Breast epithelium (tissue), 3 donors: ENCODE measurements at regions not wholly inside any gene's neighbourhood (a gene's known extent, or its start where the extent isn't known, plus 50 kb on each side); places are given as distances from the start of the nearest gene placed in this dataset.

ENCODE experiments used
- CTCF ChIP-seq, 3 donors: fragments of 450-650 bp; IDR thresholded peaks; one replicate each; pipeline ENCODE4 v1.5.1; 2016 to 2017; ENCODE audit warnings: antibody characterized with exemption in 3 of 3, mild to moderate bottlenecking in 3 of 3, moderate library complexity in 3 of 3
- POLR2A ChIP-seq: fragments of 450-650 bp; IDR thresholded peaks from one replicate; pipeline ENCODE4 v1.6.1; 2016; ENCODE audit warnings: antibody characterized with exemption, mild to moderate bottlenecking, moderate library complexity
- POLR2AphosphoS5 ChIP-seq, 3 donors: sonication (generic); formaldehyde crosslinking; IDR thresholded peaks; one replicate each; pipeline ENCODE4 v1.6.1; 2017; ENCODE audit warnings: antibody characterized with exemption in 3 of 3

DNA sequence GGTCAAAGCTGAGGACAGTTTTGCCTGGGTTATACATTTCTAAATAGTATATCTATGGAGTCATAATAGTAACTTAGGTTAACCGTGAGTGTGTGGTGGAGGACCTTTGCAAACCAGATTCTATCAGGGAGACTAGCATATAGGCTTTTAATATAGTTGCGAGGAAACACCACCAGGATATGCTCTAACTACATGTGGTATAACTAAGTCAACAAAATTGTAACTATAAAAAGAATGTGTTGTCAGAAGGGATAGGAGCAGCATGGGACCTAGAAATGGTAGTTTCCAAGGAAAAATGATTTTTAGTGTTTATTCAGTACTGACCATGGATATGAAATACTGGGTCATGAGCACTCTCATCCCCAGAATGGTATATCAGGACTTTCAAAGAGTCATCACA is 338.1 kb downstream of the TGFB2 start:
- TF ChIP-seq CTCF (IDR thresholded peaks at IDR 0.05) = no peak
- TF ChIP-seq POLR2A = no peak
- no peak for TF ChIP-seq POLR2AphosphoS5 (IDR thresholded peaks at IDR 0.05)
